ENCODE measurements at regions not wholly inside any gene's neighbourhood (a gene's known extent, or its start where the extent isn't known, plus 50 kb on each side); places are given as distances from the start of the nearest gene placed in this dataset.

- in situ Hi-C loops (cut with MboI; ENCODE audit: low sequenced_read_pairs, unreplicated experiment): no loop called here
- no peak for DNase-seq (ENCODE audit: low spot score)
- TF ChIP-seq CTCF (IDR thresholded peaks at IDR 0.05; ENCODE audit: borderline replicate concordance, control extremely low read depth, extremely low read depth, insufficient read depth, missing control alignments): no peak
Measured at GRCh38 chr12:61797266-61797665, 462.9 kb upstream of the USP15 start.

DNA sequence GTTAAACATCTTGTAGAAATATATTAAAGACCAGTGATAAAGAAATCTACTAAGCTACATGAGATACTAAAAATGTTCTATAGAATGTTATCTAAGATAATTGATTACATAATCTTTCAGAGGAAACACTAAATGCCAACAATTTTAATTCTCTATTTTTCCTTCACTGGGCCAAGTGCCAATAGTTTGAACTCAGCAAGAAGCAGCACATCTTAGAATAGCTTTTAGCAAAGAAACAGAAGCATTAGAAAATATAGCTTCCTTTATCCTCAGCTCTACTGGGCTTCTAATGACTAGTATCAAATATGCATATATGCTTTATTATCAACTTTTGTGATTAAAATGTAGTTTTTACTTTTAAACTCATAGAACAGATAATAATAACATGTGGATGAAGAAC is 461.4 kb upstream of the USP15 start:
- no peak for TF ChIP-seq CTCF (IDR thresholded peaks at IDR 0.05; ENCODE audit: borderline replicate concordance, control extremely low read depth, extremely low read depth, insufficient read depth, missing control alignments)
- in situ Hi-C loops (cut with MboI; ENCODE audit: low sequenced_read_pairs, unreplicated experiment): no loop called here
- no peak for DNase-seq (ENCODE audit: low spot score)

DNA sequence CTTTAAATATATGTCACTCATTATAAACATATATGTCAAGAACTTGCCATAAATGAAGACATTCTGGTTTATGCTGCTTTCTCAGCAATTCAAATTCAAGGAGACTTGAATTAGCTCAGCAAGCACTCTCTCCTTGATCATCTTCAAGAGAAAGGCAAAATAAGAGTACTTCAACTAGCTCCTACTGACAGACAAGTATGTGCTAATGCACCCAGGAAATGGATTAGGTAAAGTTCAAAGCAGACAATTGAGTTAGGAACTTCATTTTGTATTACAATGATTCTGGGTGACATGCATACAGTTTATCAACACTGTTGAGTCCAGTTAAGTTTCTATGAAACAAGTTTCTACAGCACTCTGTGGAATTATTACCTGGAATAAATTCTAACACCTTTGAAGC is 455.9 kb upstream of the USP15 start:
- no peak for DNase-seq (ENCODE audit: low spot score)
- in situ Hi-C loops (cut with MboI; ENCODE audit: low sequenced_read_pairs, unreplicated experiment): no loop called here
- no peak for TF ChIP-seq CTCF (IDR thresholded peaks at IDR 0.05; ENCODE audit: borderline replicate concordance, control extremely low read depth, extremely low read depth, insufficient read depth, missing control alignments)

DNA sequence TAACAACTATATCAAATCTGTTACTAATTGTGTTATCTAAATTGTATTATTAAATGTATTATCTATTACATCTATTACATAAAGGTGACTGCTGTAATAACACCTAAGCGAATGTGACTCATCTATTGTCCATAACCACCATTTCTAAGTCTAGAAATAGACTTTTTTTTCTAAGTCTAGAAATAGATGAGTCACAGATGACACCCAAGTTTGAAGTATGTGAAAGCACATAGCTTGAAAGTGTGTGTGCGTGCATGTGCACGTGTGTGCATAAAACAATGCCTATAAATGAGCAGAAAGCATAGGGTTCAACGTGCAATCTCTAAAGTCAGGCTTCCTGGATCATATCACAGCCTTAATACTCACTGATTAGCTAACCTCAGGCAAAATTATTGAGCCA is 451.3 kb upstream of the USP15 start:
- TF ChIP-seq CTCF (IDR thresholded peaks at IDR 0.05; ENCODE audit: borderline replicate concordance, control extremely low read depth, extremely low read depth, insufficient read depth, missing control alignments): no peak
- in situ Hi-C loops (cut with MboI; ENCODE audit: low sequenced_read_pairs, unreplicated experiment): no loop called here

GRCh38 chr12:61810486-61810885 is 449.7 kb upstream of the USP15 start:
- no peak for TF ChIP-seq CTCF (IDR thresholded peaks at IDR 0.05; ENCODE audit: borderline replicate concordance, control extremely low read depth, extremely low read depth, insufficient read depth, missing control alignments)
- DNase-seq (ENCODE audit: low spot score): no peak
- in situ Hi-C loops (cut with MboI; ENCODE audit: low sequenced_read_pairs, unreplicated experiment): no loop called here

More for the DNA sequence above, 451.3 kb upstream of the USP15 start:
- DNase-seq (ENCODE audit: low spot score): no peak

- no peak for TF ChIP-seq CTCF (IDR thresholded peaks at IDR 0.05; ENCODE audit: borderline replicate concordance, control extremely low read depth, extremely low read depth, insufficient read depth, missing control alignments)
- in situ Hi-C loops (cut with MboI; ENCODE audit: low sequenced_read_pairs, unreplicated experiment): no loop called here
- no peak for DNase-seq (ENCODE audit: low spot score)
Measured at GRCh38 chr12:61821381-61821780, 438.8 kb upstream of the USP15 start.

GRCh38 chr12:61823102-61823501 is 437.1 kb upstream of the USP15 start:
- in situ Hi-C loops (cut with MboI; ENCODE audit: low sequenced_read_pairs, unreplicated experiment): no loop called here
- no peak for TF ChIP-seq CTCF (IDR thresholded peaks at IDR 0.05; ENCODE audit: borderline replicate concordance, control extremely low read depth, extremely low read depth, insufficient read depth, missing control alignments)
- DNase-seq (ENCODE audit: low spot score): no peak

Measured in GM13976 (cell line).